C4-2B (cell line): ENCODE measurements at regions not wholly inside any gene's neighbourhood (a gene's known extent, or its start where the extent isn't known, plus 50 kb on each side); places are given as distances from the start of the nearest gene placed in this dataset.

ENCODE experiments used
- CTCF ChIP-seq: fragments of 450-650 bp; conservative IDR thresholded peaks from 2 replicates; pipeline ENCODE4 v1.5.1; 2017; ENCODE audit warnings: mild to moderate bottlenecking
- ZFX ChIP-seq: fragments of 450-650 bp; IDR thresholded peaks from 2 replicates; pipeline ENCODE4 v1.6.1; 2017

- no peak for TF ChIP-seq CTCF
- TF ChIP-seq ZFX = no peak
These were observed 375.2 kb downstream of the SHANK2 start for GRCh38 chr11:70877151-70877550.
